ENCODE measurements at regions not wholly inside any gene's neighbourhood (a gene's known extent, or its start where the extent isn't known, plus 50 kb on each side); places are given as distances from the start of the nearest gene placed in this dataset.

DNA sequence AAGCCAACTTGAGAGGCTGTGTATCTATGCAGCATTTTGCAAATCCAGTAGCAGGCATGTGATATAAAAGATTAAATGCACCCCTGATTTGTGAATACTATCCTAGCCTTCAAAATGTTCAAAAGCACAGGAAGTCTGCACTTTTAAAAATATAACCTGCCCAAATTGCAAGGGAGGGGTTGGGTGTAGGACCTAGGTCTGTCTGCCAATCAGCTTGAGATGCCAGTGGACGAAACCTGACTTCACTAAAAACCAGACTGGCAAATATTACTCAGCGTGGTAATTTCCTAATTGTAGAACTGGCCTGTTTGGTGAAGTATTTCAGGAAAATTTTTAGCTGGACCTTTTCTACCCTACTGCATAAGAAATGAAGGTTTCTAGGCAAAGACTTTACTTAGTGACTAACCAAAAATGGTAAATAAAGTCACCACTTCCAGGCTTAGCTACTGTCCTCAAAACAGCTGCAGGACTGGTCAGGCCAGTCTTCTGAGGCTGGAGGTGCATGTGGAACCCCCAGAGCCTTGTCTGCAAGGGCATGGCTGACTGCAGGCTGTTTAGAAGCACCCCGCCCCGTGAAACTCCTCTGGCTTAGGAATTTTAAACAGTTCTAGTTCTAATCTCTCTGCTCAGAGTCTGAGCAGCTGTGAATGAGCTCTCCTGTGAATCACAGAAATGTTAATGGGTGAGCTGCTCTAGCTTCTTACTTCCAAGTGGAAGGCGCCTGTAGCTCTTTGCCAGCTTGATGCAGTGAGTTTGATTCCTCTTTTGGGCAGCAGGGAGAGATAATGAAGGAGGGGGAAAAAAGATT lies 104.4 kb upstream of the ESR1 start:
- DNase-seq, result no peak

DNA sequence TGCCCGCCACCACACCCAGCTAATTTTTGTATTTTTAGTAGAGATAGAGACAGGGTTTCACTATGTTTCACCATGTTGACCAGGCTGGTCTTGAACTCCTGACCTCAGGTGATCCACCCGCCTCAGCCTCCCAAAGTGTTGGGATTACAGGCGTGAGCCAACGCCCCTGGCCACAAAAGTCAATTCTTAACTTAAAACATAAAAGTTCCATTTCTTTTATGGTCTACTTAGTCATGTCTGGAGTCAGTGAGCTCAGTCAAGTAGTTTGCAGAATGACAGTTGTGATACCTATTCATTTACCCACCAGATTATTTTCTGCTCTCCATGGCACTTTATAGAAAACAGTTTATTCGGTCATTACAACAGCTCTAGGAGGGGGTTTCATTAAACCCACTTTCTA lies 103.1 kb upstream of the ESR1 start:
- DNase-seq, result peak; percentile 66

DNA sequence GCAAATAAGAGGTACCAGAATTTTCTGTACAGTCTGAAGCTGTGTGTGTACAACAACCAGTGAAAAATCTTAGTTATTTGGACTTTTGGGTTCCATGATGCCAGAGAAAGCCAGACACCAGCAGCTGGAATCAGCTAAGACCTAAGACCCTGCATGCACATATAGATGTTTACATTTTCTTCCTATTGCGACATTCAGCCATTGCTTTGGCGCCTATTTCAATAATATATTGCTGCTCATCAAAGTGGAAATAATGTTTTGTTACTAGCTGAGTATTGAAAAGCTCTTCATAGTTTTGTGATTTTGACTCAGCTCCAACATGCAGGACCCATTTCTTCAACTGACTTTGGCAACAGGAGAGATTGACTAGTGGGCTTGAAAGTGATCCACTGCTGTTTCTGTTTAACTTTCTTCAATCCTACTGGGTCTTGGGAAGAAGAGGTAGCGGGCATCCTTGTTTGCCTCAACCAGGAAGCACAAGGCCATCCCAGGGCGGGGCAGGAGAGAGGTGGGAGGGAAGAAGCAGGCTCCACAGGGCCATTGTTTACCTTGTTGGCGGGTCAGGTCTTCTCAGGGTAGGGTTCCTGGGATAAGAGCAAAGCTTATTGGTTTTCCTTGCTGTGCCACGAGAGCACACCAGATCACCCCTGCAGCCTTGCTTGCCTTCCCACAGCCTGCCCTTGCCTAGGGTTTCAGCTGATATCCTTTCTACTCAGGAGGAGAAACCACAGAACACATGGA lies 101.3 kb upstream of the ESR1 start:
- no peak for DNase-seq

DNA sequence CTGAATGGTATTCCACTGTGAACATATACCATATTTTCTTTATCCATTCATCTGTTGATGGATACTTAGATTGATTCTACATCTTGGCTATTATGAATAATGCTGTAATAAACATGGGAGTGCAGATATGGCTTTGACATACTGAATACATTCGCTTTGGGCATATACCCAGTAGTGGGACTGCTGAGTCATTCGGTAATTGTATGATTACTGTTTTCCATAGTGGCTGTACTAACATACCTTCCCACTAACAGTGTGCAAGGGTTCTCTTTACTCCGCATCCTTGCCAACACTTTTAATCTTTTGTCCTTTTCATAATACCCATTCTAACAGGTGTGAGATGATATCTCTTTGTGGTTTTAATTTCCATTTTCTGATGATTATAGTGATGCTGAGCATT lies 98.2 kb upstream of the ESR1 start:
- DNase-seq, result no peak

DNA sequence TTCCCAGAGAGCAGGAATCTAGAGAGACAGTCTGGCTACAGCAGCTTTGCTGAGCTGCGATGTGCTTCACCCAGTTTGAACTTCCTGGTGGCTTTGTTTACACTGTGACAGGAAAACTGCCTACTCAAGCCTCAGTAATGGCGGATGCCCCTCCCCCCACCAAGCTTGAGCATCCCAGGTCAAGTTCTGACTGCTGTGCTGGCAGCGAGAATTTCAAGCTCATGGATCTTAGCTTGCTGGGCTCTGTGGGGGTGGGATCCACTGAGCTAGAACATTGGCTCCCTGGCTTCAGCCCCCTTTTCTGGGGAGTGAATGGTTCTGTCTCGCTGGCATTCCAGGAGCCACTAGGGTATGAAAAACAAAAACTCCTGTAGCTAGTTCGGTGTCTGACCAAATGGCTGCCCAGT lies 91.0 kb upstream of the ESR1 start:
- DNase-seq, result no peak

DNA sequence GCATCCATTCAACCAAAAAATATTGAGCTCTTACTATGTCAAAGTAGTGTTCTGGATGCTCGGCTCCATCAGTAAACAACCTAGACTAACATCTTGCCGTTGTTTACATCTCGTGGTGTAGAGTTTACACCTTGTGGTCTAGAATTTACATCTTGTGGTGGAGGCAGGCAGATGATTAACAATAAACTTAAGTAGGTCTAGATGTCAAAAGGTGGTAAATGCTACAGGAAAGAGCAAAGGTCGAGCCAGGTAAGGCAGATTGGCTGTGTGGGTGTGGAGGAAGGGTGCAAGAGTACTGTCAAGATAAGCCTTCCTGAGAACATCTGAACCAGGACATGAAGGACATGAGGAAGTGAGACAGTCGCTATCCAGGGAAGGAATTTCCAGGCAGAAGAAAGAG lies 88.4 kb upstream of the ESR1 start:
- DNase-seq, result no peak

DNA sequence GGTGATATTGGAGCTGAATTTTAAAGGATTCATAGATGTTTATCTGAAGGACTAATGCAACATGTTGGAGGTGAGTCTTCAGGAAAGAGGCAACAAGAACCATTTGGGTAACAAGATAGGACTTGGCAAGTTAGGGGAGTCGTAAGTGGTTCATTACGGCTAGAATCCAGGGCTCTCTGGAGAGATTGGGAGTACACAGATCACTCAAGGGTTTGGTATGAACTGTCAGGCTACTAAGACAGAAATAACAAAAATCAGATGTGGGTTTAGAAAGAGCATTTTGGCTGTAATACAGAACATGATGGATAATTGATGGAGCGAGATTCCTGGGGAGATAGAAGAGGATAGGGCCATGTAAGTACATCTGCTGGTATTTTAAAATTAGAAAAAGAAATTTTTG lies 86.3 kb upstream of the ESR1 start:
- DNase-seq, result no peak

DNA sequence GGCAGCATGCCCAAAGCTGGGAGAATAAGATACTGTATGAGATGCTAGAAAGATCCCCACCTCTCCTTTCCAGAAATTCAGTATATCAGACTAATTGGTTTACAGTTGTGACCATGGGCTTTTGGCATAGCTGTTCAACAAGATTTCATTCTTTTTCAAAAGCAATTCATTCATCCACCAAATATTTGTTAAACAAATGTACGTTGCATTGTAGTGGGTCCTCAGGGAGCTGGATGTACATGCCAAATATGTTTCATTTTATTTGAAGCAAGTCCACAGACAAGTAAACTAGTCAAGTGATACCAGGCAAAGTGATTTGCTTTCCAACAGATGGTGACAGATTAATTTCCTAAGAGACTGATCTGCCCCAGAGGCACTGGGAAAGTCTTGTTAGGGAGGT lies 85.8 kb upstream of the ESR1 start:
- DNase-seq, result no peak

DNA sequence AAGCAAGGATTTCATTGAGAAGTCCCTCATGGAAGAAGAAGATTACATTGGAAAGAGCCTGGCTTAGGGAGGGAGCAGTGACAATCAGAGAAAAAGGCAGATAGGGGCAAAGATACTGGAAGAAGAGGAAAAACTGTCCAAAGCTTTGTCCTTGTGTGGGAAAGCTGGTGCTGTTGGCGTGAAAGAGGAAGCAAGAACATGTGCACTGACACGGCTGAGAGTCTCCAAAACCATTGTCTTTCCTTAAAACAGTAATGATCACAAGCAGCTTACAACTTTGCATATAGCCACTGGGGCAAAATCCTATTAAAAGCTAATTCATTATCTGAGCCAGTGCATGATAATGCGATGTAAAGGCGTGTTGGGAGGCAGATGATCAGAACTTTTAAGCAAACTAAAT lies 85.1 kb upstream of the ESR1 start:
- DNase-seq, result no peak

DNA sequence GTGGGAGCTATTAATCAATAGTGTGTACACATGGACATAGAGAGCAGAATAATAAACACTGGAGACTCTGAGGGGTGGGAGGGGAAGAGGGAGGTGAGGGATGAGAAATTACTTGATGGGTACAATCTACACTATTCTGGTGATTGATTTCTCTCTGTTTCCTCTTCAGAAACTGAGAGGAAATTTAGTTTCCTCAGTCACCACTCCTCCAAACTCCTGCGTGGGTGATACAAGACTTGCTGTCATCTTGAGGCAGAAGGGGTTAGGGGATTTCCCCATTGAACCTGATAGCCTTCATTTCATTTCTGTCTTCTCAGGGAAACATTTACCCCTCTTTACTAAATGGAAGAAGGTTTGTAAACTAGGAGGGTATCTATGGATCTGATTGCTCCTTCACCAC lies 84.3 kb upstream of the ESR1 start:
- DNase-seq, result peak; percentile 65

DNA sequence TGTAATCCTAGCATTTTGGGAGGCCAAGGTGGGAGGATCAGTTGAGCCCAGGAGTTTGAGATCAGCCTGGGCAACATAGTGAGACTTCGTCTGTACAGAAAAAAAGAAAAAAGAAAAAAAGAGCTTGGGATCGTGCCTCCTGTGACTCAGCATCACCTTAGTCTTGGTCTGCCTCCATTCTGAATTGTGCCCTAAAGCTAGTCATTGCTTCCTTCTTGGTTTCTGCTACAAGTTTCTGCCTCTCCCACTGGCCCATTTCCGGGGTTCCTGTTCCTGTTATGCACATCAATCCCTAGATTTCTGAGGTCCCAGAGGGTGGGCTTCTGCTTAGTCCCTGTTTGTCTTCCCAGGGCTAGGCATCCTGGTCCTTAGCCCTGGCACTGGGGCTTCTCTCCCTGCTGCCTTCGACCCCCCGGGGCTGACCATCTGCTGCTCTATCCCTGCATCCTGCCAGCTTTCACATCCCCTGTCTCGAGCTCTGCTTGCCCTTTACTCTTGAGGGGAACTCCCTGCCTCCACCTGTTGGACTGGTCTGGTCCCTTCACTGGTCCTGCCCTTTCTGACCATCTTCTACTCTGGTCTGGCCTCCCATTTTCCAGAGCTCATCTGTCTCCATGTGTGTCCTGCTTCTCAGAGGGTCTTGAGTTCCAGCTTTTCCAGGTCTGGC lies 77.5 kb upstream of the ESR1 start:
- DNase-seq, result no peak

DNA sequence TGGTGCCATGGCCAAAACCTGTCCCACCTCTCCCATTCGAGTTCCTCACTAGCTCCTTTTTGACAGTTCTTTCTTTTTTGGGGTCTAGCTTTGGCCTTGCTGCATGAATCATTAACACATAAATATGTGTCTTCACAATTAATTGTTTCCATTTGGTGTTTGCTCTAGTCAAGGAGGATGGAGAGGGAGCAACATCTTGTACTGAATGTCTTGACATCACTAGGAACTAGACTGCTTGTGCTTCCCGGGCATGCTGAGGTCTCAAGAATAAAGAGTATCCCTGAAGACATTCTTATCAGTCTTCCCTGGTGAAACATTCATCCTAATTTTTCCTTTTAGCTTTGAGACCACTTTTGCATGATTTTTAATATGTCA lies 77.0 kb upstream of the ESR1 start:
- DNase-seq, result no peak

DNA sequence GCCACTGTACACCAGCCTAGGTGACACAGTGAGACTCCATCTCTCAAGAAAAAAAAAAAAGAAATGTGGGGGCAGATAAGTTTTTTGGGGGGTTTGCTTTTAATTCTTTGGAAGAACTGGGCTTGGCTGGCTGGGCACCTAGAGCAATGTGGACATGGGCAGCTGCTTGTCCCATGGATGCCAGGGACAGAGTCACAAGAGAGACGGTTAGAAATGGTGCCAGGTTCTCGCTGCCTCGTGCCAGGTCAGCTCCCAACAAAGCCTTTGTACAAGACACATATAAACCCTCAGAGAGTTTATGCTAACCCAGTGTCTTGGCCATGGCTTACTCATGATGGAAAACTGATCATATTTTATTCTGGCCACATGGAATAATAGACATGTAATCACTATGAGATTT lies 76.2 kb upstream of the ESR1 start:
- DNase-seq, result no peak

DNA sequence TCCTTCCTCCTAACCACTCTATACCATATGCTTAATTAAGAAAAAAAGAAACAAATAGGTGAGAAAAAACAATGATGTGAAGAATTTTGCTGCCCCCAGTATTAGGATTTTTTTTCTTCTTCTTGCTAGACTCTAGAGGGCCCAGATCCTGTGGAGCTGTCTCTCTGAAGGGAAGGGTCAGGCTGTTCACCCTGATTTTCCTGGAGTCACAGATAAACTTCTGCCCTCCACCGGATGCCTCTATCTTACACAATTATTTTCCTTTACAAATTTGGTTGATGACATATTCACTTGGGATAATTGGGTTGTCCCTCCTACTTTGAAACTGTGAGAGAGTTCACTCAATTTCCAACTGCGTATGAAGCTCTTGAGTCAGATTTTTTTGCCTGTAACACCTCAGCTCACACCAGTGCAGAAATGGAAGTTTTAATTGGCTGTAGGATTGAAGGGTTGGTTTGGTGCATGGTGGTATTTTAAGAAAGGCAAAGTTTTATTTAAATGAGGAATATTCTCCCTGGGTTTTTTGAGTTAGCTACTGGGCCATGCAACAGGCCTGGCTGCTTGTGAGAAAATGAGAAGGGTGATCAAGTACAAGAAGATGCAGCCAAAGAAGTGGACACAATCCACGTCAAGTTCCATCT lies 73.7 kb upstream of the ESR1 start:
- DNase-seq, result no peak

DNA sequence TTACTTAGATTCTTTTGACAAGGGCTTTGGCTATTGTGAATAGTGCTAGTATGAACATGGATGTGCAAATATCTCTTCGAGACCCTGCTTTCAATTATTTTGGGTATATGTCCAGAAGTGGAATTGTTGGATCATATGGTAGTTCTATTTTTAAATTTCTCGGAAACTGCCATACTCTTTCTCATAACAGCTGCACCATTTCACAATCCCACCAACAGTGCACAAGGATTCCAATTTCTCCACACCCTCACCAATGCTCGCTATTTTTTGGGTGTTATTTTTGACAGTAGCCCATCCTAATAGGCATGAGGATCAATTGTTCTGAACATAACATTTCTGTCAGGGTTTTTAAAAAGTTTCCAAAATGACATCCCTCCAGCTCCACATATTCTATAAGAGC lies 69.2 kb upstream of the ESR1 start:
- no peak for DNase-seq

DNA sequence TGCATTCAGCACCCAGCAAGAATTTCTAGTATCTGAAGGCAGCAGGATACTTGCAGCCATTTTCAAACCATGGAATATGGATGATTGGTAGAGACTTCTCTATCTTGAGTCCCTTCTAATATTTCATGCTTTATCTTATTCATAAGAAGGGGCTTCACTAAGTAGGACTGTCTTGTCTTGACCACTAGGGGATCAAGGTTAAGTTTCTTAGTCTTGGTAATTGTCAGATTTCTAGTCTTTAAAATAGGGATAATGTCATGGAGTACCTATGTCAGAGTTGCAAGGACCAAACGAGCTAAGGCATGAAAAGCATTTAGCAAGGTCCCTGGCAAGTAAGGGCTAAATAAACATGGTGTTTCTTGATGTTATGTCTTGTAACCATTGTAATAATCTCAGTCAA lies 68.5 kb upstream of the ESR1 start:
- no peak for DNase-seq

DNA sequence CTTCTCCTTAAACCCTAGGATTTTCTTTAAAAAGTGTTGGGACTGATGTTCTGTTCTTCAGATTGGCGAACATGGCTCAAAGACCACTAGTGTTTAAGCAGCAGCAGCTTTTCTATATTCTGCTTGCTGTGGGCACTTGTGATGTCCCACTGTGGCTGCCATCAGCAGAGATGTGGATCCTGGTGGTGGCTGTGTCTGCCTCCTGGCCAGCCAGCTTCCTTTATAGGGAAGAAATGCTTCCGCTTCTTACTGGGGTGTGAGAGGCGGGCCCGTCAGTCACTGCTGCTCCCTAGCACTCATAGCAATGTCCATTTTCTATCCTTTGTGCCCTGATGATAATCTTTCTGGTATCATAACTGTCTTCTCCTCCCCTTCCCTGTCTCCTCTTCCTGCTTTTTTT lies 66.7 kb upstream of the ESR1 start:
- no peak for DNase-seq

DNA sequence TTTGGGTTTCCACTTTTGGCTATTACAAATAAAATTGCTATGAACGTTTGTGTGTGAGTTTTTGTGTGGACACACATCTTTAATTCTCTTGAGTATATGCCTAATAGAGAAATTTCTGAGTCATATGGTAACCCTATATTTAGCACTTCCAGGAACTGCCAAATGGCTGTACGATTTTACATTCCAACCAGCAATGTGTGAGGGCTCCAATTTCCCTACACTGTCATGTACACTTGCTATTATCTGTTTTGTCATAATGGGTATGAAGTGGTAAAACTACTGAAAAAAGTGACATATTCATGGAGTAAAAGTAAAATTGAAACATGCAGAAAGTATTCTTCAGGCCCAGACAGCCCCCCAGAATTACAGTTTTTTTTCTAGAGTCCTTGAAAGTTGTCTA lies 59.6 kb upstream of the ESR1 start:
- no peak for DNase-seq

DNA sequence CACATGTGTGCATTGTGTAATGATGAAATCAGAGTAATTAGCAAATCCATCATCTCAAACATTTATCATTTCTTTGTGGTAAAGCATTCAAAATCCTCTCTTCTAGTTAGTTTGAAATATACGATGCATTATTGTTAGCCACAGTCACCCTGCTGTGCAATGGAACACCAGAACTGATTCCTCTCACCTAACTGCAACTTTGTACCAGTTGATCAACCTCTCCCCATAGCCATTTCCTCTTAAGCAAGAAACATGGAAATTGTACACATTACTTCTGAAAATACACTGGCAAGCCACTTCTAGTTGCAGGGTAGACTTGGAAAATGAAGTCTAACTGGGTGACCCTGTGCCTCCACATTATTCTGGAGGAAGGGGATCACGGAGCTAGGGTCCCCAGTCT lies 58.1 kb upstream of the ESR1 start:
- DNase-seq, result no peak

DNA sequence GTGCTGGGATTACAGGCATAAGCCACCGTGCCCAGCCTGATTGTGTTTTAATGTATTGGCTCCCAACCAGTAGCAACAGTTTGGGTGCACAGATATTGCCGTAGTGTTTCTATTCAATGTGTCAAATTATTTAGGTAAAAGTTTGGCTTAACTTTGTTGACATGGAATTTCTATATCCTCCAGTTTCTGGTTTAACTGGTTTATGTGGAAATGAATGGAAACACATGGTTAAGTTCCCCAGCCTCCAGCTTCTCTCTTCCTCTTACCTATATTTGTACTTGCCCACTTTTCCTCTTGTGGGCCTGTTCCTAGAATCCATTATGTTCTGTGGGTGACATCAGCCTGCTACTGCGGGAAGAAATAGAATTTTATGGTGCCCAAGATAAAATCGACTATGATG lies 53.9 kb upstream of the ESR1 start:
- DNase-seq, result no peak

DNA sequence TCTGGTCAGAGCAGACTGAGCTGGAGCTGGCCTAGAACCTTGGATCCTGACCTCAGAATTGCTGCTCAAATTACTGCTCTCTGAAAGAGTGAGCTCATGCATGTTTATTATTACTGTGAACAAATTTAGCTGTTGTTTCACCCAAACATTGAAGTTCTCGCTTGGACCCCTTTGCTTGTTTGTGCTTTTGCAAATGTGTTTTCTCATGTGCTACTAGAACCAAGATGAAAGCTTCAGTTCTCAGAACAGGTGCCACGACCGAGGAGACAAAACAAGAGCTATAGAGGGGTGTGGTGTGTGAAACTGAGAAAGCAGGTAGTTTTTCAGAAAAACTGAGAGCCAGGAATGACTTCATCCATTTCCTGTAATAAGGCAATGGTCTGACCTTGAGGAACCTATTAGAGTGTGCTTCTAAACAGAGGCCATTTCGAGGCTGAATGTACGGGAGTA lies 50.0 kb upstream of the ESR1 start:
- no peak for DNase-seq
